Muscle layer of colon (tissue), 2 donors: ENCODE measurements at regions not wholly inside any gene's neighbourhood (a gene's known extent, or its start where the extent isn't known, plus 50 kb on each side); places are given as distances from the start of the nearest gene placed in this dataset.
"Not testable (repeated sequence)": the region's sequence is repeated elsewhere in the genome, so short reads cannot be mapped to it uniquely, and the experiment has no call there.

Experiments
- H3K27ac ChIP-seq: one replicate; pipeline ENCODE4 v1.7.0; 2013; ENCODE audit warnings: low read depth, mild to moderate bottlenecking, low read length, moderate library complexity
- H3K27me3 ChIP-seq, 2 donors: one replicate each; pipeline ENCODE4 v1.7.0; 2013; ENCODE audit warnings: low read length in 2 of 2, mild to moderate bottlenecking in 2 of 2; ENCODE audit not compliant: insufficient read depth in 2 of 2, control insufficient read depth in 1 of 2
- H3K36me3 ChIP-seq: one replicate; pipeline ENCODE4 v1.7.0; 2013; ENCODE audit warnings: mild to moderate bottlenecking, low read length; ENCODE audit not compliant: insufficient read depth
- H3K4me1 ChIP-seq: one replicate; pipeline ENCODE4 v1.7.0; 2013; ENCODE audit warnings: mild to moderate bottlenecking, low read length; ENCODE audit not compliant: insufficient read depth
- H3K4me3 ChIP-seq, 2 donors: one replicate each; pipeline ENCODE4 v1.7.0; 2013; ENCODE audit warnings: low read length in 2 of 2, low read depth in 1 of 2, mild to moderate bottlenecking in 1 of 2, moderate library complexity in 1 of 2
- H3K9ac ChIP-seq: one replicate; pipeline ENCODE4 v1.7.0; 2013; ENCODE audit warnings: low read length
- H3K9me3 ChIP-seq: one replicate; pipeline ENCODE4 v1.7.0; 2013; ENCODE audit warnings: mild to moderate bottlenecking, low read length
- donor health status: abdominal sarcoma.
- donor health status: Adenocarcinoma of cecum.

DNA sequence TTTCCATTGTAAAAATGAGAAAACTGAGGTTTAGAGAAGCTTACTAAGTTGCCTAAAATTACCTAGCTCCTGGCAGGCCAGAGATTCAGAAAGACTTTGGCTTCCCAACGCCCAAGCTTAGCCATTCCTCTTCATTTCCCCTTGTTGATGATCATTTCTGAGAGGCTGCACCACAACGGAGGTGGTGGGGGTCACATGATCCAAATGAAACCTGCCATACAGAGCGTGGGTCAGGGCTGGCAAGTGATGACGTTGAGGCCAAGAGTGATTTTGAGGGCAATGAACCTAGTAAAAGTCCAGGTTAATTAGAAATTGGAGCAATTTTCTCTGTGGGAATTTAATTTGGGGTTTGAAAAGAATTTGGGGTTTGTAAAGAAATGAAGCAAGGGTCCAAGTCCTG, 109.9 kb downstream of the TMEM182 start:
- Histone ChIP-seq H3K4me3 (no peak overlapping the region), H3K4me1 (no peaks in the 10 kb centered on the region), H3K36me3 (no peaks in the 10 kb centered on the region), H3K9me3 (no peaks in the 10 kb centered on the region), H3K27me3 (no peaks in the 10 kb centered on the region), H3K9ac (no peak overlapping the region), H3K27ac (no peak overlapping the region)

GRCh38 chr2:102872388-102872787, 110.6 kb downstream of the TMEM182 start:
- Histone ChIP-seq H3K4me1 (no peaks in the 10 kb centered on the region), H3K9me3 (no peaks in the 10 kb centered on the region), H3K27ac (no peak overlapping the region), H3K4me3 (no peak overlapping the region), H3K9ac (no peak overlapping the region), H3K36me3 (no peaks in the 10 kb centered on the region), H3K27me3 (no peaks in the 10 kb centered on the region)

DNA sequence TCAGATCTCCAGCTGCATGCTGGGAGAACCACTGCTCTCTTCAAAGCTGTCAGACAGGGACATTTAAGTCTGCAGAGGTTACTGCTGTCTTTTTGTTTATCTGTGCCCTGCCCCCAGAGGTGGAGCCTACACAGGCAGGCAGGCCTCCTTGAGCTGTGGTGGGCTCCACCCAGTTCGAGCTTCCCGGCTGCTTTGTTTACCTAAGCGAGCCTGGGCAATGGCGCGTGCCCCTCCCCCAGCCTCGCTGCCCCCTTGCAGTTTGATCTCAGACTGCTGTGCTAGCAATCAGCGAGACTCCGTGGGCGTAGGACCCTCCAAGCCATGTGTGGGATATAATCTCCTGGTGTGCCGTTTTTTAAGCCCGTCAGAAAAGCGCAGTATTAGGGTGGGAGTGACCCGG, 117.7 kb downstream of the TMEM182 start:
- not testable (repeated sequence) for H3K27ac ChIP-seq, H3K4me1 ChIP-seq, H3K4me3 ChIP-seq

GRCh38 chr2:102880731-102881130, 118.9 kb downstream of the TMEM182 start:
- Histone ChIP-seq H3K9me3 (no peaks in the 10 kb centered on the region), H3K4me3 (no peak overlapping the region), H3K27me3 (no peaks in the 10 kb centered on the region), H3K36me3 (no peaks in the 10 kb centered on the region), H3K9ac (no peak overlapping the region), H3K4me1 (no peaks in the 10 kb centered on the region), H3K27ac (no peak overlapping the region)

More for the DNA sequence above, 117.7 kb downstream of the TMEM182 start:
- H3K36me3 ChIP-seq, H3K27me3 ChIP-seq, H3K9me3 ChIP-seq, H3K9ac ChIP-seq: not testable (repeated sequence)

DNA sequence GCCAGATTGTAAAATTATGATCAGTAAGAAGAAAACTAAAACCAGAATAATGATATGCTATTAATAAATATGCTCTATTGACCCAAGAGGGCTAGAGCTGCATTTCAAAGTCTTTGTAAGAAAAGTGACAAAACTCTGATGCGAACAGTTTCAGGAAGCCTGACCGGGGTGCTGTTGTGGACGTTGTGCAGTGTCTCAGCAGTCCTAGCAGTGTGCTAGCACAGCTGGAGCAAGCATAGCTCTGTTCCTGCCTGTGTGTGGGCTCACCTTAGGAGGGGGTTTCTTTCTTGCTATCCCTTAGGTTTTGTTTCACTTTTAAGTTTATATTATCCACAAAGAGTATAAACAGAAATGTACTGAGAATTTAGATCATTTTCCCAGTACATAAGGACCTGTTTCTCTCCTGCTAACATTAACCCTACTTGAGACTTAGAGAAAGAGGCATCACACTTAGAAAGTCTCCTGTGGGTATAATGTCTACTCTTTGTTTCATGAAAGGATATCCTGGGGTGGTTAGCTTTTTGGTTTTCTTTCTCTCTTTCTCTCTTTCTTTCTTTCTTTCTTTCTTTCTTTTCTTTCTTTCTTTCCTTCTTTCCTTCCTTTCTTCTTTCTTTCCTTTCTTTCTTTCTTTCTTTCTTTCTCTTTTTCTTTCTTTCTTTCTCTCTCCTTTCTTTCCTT, 124.5 kb downstream of the TMEM182 start:
- Histone ChIP-seq H3K27ac (no peak overlapping the region), H3K27me3 (no peaks in the 10 kb centered on the region), H3K36me3 (no peaks in the 10 kb centered on the region), H3K9me3 (no peaks in the 10 kb centered on the region), H3K4me3 (no peak overlapping the region), H3K4me1 (peaks cover 3% of the 10 kb centered on the region), H3K9ac (no peak overlapping the region)

DNA sequence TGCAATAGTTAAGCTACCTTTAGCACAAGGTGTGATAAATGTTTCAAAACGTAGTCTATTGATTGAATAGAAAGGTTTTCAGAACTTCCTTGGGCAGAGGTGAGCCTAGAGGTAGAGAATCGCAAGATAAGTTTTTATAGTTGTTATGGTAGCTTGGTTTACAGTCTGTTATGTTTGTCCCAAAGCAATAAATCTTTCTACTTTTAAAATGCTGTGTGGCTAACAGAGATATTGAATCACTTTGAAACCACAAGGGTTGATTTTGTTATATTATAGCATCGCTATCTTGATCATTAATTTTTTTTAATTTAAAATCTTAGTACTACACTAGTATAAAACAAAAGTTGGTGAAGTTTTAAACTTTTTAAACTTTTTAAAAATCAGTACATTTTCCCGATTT, 126.7 kb downstream of the TMEM182 start:
- H3K4me1 ChIP-seq = peaks cover 3% of the 10 kb centered on the region
- H3K9ac ChIP-seq = no peak overlapping the region
- no peaks in the 10 kb centered on the region for H3K27me3 ChIP-seq
- H3K9me3 ChIP-seq = no peaks in the 10 kb centered on the region
- no peaks in the 10 kb centered on the region for H3K36me3 ChIP-seq
- no peak overlapping the region for H3K4me3 ChIP-seq
- H3K27ac ChIP-seq = no peak overlapping the region

DNA sequence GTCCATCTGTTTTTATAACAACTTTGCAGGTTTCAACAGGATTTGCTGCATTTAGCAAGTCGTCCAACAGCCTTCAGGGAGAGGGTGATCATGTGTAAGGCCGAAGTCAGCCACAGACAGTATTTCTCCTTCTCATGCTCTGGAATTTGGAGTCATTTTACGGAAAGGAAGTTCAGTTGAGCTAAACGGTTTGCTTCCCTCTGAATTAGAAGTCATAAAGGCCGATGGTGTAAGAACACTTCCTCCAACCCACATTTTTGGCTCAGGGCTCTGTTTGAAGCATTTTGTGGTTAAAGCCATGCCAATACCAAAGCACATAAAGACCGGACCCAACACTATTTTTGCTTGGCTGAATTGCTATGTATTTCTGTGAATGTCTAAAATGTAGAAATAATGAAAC, 129.5 kb downstream of the TMEM182 start:
- Histone ChIP-seq H3K36me3 (no peaks in the 10 kb centered on the region), H3K27me3 (no peaks in the 10 kb centered on the region), H3K4me1 (peaks cover under 1% of the 10 kb centered on the region), H3K9me3 (no peaks in the 10 kb centered on the region), H3K4me3 (no peak overlapping the region), H3K27ac (no peak overlapping the region), H3K9ac (no peak overlapping the region)

DNA sequence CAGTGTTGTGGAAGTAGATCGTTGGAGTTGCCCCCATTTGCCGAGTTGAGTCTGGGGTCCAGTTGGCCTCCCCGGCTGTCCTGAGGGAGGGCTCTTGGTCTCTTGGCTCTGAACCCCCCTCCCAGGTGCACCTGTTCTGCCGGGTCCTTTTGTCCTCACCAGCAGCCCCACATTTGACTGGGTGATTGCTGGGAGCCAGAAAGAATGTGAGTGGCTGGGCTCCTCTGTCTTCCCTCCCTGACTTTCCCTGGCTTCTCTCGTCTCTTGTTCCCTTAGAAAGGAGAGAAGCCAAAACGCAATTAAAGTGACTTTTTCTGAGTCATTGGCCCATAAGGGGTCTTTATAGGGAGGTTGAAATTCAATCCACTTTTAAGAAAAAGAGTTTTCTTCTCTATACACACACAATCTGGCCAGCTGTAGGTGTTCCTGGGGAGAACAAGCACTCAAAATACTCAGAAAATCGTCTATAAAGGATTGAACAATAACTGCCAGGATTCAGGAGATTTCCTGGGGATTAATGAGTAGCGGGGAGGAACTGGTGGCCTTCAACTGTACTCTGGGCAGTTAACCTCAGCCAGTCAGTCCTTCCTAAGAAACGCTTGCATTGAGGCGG, 131.0 kb downstream of the TMEM182 start:
- H3K27me3 ChIP-seq = no peaks in the 10 kb centered on the region
- no peaks in the 10 kb centered on the region for H3K4me1 ChIP-seq
- H3K9ac ChIP-seq = no peak overlapping the region
- no peaks in the 10 kb centered on the region for H3K9me3 ChIP-seq
- no peaks in the 10 kb centered on the region for H3K36me3 ChIP-seq
- no peak overlapping the region for H3K27ac ChIP-seq
- H3K4me3 ChIP-seq = no peak overlapping the region

DNA sequence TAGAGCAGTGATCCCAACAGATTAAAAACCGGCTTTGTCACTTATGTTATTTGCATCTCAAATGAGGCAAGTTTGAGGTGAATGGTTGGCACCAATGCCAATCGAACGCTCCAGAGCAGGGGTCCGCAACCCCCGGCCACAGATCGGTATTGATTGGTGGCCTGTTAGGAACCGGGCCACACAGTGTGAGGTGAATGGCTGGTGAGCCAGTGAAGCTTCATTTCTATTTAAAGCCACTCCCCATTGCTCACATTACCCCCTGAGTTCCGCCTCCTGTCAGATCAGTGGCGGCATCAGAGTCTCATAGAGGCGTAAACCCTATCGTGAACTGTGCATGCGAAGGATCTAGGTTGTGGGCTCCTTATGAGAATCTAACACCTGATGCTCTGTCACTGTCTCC, 132.0 kb downstream of the TMEM182 start:
- H3K4me1 ChIP-seq = no peaks in the 10 kb centered on the region
- H3K9me3 ChIP-seq = no peaks in the 10 kb centered on the region
- H3K27me3 ChIP-seq = no peaks in the 10 kb centered on the region
- no peak overlapping the region for H3K27ac ChIP-seq
- H3K9ac ChIP-seq = no peak overlapping the region
- no peak overlapping the region for H3K4me3 ChIP-seq
- no peaks in the 10 kb centered on the region for H3K36me3 ChIP-seq

- Histone ChIP-seq H3K36me3 (no peaks in the 10 kb centered on the region), H3K9me3 (no peaks in the 10 kb centered on the region), H3K4me1 (no peaks in the 10 kb centered on the region), H3K9ac (no peak overlapping the region), H3K4me3 (no peak overlapping the region), H3K27ac (no peak overlapping the region), H3K27me3 (no peaks in the 10 kb centered on the region)
These were observed 133.5 kb downstream of the TMEM182 start for GRCh38 chr2:102895376-102895775.

DNA sequence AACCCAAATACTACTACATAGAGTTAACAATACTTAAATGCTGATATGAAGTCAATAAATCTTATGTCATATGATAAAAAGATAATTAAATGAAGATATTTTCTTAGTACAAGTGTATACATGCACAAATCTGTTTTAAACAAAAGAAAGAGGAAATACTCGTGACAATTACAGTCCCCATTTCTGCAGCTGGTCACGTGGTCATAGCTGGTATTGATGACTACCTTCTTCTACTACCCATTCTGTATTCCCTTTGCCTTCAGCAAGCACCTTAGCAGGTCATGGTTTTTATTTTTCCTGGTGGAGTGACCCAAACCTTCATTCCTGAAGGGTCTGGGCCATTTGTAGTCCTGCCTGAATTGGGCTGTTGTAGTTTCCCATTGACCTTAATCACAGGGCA, 147.4 kb downstream of the TMEM182 start:
- not testable (repeated sequence) for H3K36me3 ChIP-seq, H3K27me3 ChIP-seq, H3K9ac ChIP-seq, H3K27ac ChIP-seq, H3K4me3 ChIP-seq, H3K4me1 ChIP-seq, H3K9me3 ChIP-seq

DNA sequence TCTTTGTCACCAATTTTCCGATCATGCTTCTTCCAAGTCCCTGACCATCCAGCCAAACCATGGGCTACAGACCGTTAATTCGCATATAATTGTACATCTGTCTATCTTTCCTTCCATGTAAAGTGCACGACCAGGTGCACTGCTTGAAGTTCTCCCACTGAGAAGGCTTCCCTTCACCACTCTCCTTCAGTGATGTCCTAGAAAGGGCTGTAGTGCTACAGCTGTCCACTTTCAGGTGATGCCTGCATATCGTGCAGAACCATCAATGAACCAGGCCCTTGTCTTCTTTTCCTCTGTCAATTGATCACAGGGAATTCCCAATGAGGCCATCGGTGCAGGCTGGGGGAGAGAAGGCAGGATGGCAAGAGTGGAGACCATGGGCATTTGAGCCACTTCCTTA, 148.9 kb downstream of the TMEM182 start:
- Histone ChIP-seq H3K4me3 (no peak overlapping the region), H3K27ac (no peak overlapping the region), H3K9me3 (no peaks in the 10 kb centered on the region), H3K4me1 (no peaks in the 10 kb centered on the region), H3K36me3 (no peaks in the 10 kb centered on the region), H3K9ac (no peak overlapping the region), H3K27me3 (no peaks in the 10 kb centered on the region)
